Erythroblast (primary cell): ENCODE measurements at regions not wholly inside any gene's neighbourhood (a gene's known extent, or its start where the extent isn't known, plus 50 kb on each side); places are given as distances from the start of the nearest gene placed in this dataset.

Experiments used
- DNase-seq, 2 experiments: peaks; one replicate each; lab custom pipeline; 2025; lab: John Stamatoyannopoulos, UW
- GATA1 ChIP-seq: IDR thresholded peaks from 2 replicates; pipeline ENCODE4 v1.6.1; 2011; ENCODE audit warnings: low read depth, mild to moderate bottlenecking, control low read depth, low read length, moderate library complexity
- POLR2A ChIP-seq: IDR thresholded peaks from 2 replicates; pipeline ENCODE4 v1.6.1; 2011; ENCODE audit warnings: mild to moderate bottlenecking, low read length

GRCh38 chr20:57908226-57908625 lies 198.4 kb upstream of the PMEPA1 start:
- no peak for DNase-seq
- TF ChIP-seq GATA1 (no peak), POLR2A (no peak)

- DNase-seq = no peak
- no peak for TF ChIP-seq GATA1
- no peak for TF ChIP-seq POLR2A
These were observed 197.6 kb upstream of the PMEPA1 start for GRCh38 chr20:57907131-57908000.

DNA sequence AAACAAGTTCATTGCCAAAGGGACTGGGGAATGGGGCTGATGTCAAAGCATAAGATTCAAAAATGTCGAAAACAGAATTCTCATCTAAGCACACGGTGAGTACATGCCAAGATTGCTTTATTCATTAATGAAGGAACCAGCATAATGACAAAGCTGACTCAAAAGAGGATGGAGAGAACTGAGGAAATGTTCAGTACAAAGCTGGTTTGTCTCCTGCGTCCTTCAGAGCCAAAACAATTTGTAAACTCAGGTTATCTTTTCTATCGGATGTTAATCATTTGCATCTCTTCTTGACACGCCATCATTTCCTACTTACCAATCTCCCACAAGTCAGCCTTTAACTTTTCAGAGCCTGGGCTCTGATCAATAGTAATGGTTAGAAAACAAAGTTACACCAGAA lies 195.6 kb upstream of the PMEPA1 start:
- TF ChIP-seq GATA1 = no peak
- no peak for TF ChIP-seq POLR2A
- no peak for DNase-seq

GRCh38 chr20:57904314-57905105 lies 194.7 kb upstream of the PMEPA1 start:
- no peak for DNase-seq
- TF ChIP-seq GATA1 (no peak), POLR2A (no peak)

- no peak for DNase-seq
- TF ChIP-seq POLR2A (no peak), GATA1 (no peak)
These were observed 192.7 kb upstream of the PMEPA1 start for GRCh38 chr20:57902473-57902872.

DNA sequence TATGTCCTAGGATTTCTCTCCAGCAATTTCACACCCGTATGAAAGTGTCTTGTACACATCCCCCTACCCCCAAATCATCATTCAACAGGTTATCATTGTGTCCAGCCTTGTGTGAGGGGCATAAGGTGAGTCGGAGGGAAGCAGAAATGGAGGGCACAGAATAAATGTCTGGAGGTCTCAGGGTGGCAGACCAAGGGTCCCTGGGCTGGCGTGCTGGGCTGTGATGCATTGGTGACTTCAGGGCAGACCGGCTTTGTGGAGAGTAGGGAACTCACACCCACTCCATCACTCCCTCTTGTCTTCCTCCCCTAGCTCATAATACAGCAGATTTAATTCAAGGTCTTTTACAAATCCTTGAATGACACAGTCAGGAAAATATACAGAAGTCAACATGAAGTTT lies 191.7 kb upstream of the PMEPA1 start:
- no peak for DNase-seq
- TF ChIP-seq POLR2A (no peak), GATA1 (no peak)

DNA sequence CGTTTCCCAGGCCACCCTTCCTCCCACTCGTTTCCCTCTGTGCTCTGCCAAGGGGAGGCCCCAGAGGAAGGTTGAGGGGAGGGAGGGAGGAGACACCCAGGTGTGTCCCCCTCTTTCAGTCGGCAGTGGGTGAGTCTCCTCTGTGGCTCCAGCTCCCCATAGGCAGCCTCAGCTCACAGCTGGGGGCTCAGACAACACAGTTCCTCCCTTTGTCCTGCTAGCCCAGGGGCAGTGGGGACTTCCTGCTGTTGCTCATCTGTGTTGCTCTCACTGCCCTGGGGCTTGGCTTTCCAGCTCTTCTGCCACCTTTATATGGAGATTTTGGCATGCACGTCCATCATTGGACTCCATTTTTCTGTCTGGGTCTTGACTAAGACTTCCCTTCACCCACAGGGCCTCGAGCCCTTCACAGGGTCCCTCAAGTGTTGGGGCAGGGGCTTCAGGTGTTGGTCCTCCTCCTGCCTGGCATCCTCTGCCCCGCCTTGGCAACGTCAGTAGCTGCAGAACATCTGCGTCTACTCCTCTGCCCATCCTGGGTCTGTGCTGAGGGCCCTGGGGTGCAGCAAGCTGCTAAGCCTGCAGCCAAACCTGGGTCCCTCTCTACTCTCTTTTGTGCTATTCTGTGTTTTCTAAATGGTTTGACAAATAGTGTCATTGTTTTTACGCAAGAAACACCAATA lies 190.6 kb upstream of the PMEPA1 start:
- TF ChIP-seq GATA1 (no peak), POLR2A (no peak)
- DNase-seq = no peak

- no peak for TF ChIP-seq POLR2A
- no peak for TF ChIP-seq GATA1
- no peak for DNase-seq
These were observed 189.7 kb upstream of the PMEPA1 start for GRCh38 chr20:57899554-57899953.

- TF ChIP-seq GATA1 (no peak), POLR2A (no peak)
- no peak for DNase-seq
These were observed 188.5 kb upstream of the PMEPA1 start for GRCh38 chr20:57898332-57898731.

- no peak for DNase-seq
- no peak for TF ChIP-seq GATA1
- TF ChIP-seq POLR2A = no peak
These were observed 188.1 kb upstream of the PMEPA1 start for GRCh38 chr20:57897891-57898290.

GRCh38 chr20:57897156-57897874 lies 187.5 kb upstream of the PMEPA1 start:
- TF ChIP-seq POLR2A (no peak), GATA1 (no peak)
- no peak for DNase-seq

DNA sequence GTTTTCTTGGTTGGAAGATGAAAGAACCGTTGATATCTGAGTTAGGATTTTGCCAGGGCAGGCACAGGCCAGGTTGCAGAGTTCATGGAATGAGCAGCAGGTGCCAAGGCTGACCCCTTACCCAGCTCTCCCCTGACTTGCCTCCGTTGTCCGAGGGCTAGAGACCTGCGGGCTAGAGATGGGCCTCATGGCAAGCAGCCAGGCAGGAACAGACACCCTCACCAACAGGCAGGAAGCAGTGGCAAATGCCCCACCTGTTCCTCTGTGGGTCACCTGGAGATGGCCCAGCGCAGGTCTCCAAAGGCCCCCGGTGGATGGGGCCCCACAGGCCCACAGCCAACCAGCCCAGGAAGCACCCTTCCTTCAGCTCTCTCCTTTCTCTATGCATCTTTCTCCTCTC lies 186.7 kb upstream of the PMEPA1 start:
- DNase-seq = no peak
- TF ChIP-seq POLR2A (no peak), GATA1 (no peak)

DNA sequence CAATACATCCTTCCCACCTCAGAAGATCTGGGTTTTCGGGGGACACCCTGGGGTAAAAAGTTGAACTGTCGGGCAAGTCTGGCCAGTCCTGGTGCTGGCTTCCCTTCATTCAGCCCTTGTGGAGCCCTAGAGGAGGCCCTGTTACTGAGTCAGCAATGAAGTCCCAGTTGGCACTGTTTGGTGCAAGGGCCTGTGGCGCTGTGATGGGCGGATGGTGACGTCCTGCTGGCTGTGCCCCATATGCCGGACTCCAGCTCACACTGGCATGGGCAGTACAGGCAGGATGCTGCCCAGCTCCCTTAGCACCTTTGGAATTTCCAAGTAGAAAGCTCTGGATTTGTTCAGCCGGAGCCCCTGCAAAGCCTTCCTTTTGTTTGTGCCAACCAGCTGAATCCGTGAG lies 186.2 kb upstream of the PMEPA1 start:
- no peak for DNase-seq
- TF ChIP-seq GATA1 (no peak), POLR2A (no peak)
